Daoy (cell line): ENCODE measurements at regions not wholly inside any gene's neighbourhood (a gene's known extent, or its start where the extent isn't known, plus 50 kb on each side); places are given as distances from the start of the nearest gene placed in this dataset.

Experiments used
- DNase-seq: peaks from one replicate; pipeline ENCODE4 v3.0.0-alpha.2; 2015; ENCODE audit warnings: low read depth

- no peak for DNase-seq
These were observed 1543.5 kb upstream of the ACVR2A start for GRCh38 chr2:146301287-146301686.

- no peak for DNase-seq
These were observed 1549.7 kb upstream of the ACVR2A start for GRCh38 chr2:146295080-146295670.

GRCh38 chr2:146287281-146287680 is 1557.5 kb upstream of the ACVR2A start:
- no peak for DNase-seq

GRCh38 chr2:146278881-146279280 is 1565.9 kb upstream of the ACVR2A start:
- no peak for DNase-seq

- no peak for DNase-seq
These were observed 1573.5 kb upstream of the ACVR2A start for GRCh38 chr2:146271131-146271831.

- DNase-seq: no peak
These were observed 1574.2 kb upstream of the ACVR2A start for GRCh38 chr2:146270618-146271017.

GRCh38 chr2:146267093-146267492 is 1577.7 kb upstream of the ACVR2A start:
- DNase-seq: no peak

- no peak for DNase-seq
These were observed 1579.2 kb upstream of the ACVR2A start for GRCh38 chr2:146265656-146266055.

- DNase-seq: no peak
These were observed 1582.2 kb upstream of the ACVR2A start for GRCh38 chr2:146262606-146263005.

GRCh38 chr2:146260551-146260950 is 1584.3 kb upstream of the ACVR2A start:
- DNase-seq: no peak

GRCh38 chr2:146259816-146260215 is 1585.0 kb upstream of the ACVR2A start:
- DNase-seq: no peak

- DNase-seq: no peak
These were observed 1586.8 kb upstream of the ACVR2A start for GRCh38 chr2:146258071-146258470.

GRCh38 chr2:146252119-146252518 is 1592.7 kb upstream of the ACVR2A start:
- no peak for DNase-seq

- DNase-seq: no peak
These were observed 1593.5 kb upstream of the ACVR2A start for GRCh38 chr2:146251328-146251727.

GRCh38 chr2:146246736-146247523 is 1597.9 kb upstream of the ACVR2A start:
- DNase-seq: no peak

- DNase-seq: no peak
These were observed 1598.7 kb upstream of the ACVR2A start for GRCh38 chr2:146246002-146246735.

- DNase-seq: no peak
These were observed 1600.0 kb upstream of the ACVR2A start for GRCh38 chr2:146244830-146245229.

- no peak for DNase-seq
These were observed 1600.7 kb upstream of the ACVR2A start for GRCh38 chr2:146244131-146244530.

GRCh38 chr2:146241023-146241422 is 1603.8 kb upstream of the ACVR2A start:
- no peak for DNase-seq

GRCh38 chr2:146240391-146240790 is 1604.4 kb upstream of the ACVR2A start:
- DNase-seq: no peak

- no peak for DNase-seq
These were observed 1605.3 kb upstream of the ACVR2A start for GRCh38 chr2:146239392-146240135.
